NOMO-1 treated with DMSO at 0.1 percent for 48 hours (cell line): ENCODE measurements at regions not wholly inside any gene's neighbourhood (a gene's known extent, or its start where the extent isn't known, plus 50 kb on each side); places are given as distances from the start of the nearest gene placed in this dataset.

Source experiments
- DNase-seq: peaks from one replicate; lab custom pipeline; 2025; ENCODE audit not compliant: unreplicated experiment; lab: John Stamatoyannopoulos, UW

DNA sequence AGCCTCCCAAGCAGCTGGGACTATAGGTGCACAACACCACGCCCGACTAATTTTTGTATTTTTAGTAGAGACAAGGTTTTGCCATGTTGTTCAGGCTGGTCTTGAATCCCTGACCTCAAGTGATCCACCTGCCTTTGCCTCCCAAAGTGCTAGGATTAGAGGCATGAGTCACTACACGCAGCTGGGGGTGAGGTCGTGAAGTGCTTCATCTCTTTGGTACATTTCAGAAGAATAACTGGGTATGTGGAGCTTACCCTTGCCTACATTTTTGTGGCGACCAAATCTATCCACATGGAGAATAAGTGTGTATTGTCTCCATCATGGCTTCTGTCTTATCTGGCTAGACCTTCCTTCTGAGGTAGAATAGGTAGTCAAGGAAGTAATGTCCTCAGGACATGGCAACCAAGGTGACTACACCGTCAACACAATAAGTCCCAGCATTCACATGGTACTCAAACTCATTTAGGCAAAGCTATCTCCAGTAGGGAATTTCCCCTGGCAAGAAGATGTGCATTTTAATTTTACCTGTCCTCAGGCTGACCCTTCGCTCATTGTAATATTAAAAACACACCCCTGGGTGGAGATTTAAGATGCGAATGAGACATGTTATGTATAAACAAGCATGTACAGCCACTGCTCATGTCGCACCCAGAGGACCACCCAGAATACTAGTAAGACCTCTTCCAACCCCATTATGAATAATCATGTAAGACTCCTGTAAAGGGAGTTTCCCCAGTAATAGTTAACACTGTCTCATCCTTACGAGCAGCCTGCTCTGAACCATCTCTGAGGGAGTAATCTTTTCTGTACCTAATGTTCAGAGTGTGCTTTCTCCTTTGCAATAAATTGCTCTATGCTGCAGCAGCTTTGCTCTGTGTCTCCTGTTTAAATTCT lies 1173.2 kb downstream of the TAF11L14 start:
- no peak for DNase-seq

DNA sequence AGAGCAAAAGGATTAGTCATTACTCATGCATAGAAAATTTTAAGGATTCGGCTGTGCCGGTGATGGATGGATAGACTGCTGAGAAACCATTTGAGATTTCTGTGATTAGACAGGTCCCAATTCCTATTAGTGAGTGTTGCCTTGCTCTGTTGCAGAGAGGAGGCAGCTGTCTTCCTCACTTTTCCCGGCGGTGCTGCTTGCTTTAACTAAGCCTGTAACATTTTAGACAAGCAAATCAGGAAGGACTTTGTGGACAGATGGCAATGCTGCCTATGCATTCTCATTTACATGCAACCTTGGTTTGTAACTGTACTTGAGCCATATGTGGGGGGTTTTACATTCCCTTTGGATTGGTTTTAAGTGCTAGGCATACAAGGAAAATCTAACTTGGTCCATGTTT lies 1176.3 kb downstream of the CDH18 start:
- DNase-seq = no peak

DNA sequence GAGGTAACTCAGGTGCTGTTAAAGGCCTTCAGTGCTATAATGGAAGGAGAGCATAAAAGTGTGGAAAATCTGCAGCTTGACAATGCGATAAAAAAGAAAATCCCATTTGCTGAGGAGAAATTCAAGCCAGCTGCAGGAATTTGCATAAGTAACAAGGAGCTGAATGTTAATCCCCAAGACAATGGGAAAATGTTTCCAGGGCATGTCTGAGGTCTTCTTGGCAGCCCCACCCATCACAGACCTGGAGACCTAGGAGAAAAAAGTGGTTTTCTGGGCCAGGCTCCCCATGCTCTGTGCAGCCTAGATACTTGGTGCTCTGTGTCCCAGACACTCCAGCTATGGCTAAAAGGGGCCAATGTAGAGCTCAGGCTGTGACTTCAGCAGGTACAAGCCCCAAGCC lies 1159.6 kb downstream of the CDH18 start:
- DNase-seq = no peak

DNA sequence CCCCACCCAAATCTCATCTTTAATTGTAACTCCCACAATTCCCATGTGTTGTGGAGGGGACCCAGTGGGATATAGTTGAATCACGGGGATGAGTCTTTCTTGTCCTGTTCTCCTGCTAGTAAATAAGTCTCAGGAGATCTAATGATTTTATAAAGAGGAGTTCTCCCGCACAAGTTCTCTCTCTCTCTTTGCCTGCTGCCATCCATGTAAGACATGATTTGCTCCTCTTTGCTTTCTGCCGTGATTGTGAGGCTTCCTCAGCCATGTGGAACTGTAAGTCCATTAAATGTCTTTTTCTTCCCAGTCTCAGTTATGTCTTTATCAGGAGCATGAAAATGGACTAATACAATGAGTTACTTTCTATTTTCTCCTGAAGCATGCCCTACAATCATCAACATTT lies 1158.5 kb downstream of the CDH18 start:
- no peak for DNase-seq

DNA sequence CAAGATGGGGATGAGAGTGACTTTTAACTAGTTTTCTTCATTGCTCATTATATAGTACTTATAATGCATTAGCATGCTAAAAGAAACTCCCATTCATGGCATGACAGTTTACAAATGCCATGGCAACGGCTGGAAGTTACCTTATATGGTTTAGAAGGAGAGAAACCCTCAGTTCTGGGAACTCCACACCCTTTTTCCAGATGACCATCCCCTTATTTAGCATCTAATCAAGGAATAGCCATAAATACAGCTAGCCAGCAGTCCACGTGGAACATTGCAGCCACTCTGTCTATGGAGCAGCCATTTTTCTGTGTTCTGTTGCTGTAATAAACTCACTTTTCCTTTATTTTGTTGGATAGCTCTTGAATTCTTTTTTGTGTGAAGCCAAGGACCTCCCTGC lies 1137.8 kb downstream of the CDH18 start:
- DNase-seq = no peak

DNA sequence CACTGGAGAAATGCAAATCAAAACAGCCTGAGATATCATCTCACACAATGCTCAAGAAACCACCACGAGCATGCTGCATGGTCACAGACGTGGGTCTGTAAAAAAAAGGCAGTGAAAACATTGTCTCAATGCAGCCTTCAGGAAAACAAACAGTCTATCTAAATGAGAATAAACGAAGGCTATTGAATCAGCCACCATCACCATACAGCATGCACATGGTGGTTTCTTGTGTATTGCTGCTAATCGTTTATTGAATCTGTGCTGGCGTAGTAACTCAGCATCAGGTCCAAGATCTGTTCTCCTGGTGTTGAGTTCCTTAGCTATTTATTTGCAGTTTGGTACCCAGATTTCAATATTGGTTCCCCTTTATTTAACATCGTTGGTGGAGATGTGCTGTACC lies 1115.0 kb downstream of the CDH18 start:
- DNase-seq = no peak

DNA sequence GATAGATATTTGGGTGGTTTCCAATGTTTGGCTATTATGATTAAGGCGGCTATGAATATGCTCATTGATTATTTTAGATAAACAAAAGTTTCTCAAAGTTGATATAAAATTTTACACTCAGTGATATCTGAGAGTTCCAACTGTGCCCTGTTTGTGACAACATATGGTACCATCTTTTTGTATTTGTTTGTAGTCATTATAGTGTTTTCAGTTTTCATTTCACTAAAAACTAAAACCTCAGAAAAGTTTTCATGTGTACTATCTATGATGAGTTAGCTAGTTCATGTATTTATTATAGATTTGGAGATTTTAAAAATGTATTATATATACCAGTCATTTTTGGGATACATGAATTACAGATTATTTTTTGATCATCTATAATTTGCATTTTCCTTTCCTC lies 1111.4 kb downstream of the CDH18 start:
- no peak for DNase-seq

DNA sequence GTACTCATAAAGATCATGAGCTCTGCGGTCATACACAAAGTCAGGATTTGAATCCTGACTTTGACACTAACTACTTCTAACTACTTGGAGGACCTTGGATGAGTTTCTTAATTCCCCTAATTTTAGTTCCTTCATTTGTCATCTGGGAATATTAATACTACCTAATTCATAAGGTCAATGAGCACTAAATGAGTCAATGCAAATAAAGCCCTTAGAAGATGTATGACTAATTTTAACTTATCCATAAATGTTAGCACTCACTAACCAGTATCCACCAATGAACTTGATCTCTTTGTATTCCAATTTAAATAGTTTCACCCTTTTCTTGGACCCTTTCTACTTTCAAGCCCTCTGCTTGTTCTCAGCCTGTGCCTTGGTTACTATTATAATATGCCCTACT lies 1106.4 kb downstream of the CDH18 start:
- DNase-seq = no peak

DNA sequence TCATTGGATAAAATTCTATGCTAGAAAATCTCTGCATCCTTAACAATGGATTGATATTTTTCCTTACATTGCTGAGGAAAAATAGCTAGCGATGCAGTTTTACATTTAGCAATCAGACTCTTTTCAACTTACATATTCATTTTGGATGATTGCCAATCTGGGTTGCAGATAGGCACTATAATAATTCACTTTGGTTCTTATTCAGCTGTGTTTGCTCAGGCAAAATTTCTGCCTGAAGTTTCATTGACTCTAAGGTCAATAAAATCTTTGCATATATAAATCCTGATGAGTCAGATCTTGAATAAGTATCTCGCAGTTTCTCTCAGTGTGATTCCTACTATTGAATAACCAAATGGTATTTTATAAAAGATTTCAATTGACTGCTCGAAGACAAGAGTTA lies 1105.8 kb downstream of the CDH18 start:
- no peak for DNase-seq

DNA sequence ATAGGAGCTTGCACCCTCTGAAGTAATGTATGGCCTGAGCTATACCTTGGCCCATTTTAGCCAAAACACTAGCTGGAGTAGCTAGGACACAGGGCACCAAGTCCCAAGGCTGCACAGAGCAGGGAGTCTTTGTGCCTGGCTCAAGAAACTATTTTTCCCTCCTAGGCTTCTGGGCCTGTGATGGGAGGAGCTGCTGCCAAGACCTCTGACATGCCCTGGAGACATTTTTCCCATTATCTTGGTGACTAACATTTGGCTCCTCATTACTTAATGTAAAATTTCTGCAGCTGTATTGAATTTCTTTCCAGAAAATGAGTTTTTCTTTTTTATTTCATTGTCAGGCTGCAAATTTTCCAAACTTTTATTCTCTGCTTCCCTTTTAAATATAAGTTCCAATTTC lies 1099.2 kb downstream of the CDH18 start:
- no peak for DNase-seq

DNA sequence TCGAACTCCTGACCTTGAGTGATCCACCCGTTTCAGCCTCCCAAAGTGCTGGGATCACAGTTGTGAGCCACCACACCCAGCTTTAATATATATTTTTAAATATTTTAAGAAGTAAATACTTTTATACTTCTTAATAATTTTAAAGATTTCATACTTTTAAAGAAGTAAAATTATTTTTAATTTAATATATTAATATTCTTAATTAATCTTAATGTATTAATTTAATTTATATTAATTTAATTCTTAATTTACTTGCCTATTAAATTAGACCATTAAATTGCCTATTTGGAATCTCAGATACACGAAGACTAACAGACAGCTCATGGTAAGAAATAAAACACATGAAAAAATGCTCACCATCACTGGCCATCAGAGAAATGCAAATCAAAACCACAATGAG lies 1087.4 kb downstream of the CDH18 start:
- no peak for DNase-seq

DNA sequence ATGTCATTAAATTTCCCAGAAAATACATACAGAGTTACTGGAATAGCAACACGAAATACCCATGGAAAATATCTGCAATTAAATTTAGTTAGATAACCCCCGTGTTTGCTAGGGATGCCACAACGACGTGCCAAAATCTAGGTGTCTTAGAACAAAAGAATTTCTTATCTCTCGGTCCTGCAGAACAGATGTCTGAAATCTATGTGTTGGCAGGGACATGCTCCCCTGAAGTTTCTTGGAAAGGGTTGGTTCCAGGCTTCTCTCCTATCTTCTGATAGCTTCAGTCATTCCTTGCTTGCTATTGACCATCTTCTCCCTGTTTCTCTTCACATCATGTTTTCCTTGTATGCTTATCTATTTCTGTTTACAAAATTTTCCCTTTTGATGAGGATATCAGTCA lies 1067.0 kb downstream of the CDH18 start:
- DNase-seq = no peak

DNA sequence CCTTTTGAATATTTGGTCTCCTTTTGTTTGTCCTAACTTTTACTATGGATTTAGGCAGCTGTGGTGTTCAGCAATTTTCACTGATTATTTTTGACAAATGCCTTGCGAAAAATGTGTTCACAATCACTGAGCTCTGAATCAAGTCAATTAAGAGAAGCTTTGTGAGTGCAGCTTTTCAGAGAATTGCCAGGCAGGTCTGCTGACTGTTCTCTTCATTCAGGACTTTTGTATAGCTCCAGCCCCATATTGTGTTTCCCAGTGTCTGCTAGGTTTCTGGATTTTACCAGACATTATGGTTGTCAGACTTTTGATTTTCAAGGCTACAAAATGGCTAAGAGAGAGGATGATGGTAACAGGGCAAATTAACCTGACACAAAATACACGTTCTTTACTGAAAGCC lies 1055.9 kb downstream of the CDH18 start:
- DNase-seq = no peak

DNA sequence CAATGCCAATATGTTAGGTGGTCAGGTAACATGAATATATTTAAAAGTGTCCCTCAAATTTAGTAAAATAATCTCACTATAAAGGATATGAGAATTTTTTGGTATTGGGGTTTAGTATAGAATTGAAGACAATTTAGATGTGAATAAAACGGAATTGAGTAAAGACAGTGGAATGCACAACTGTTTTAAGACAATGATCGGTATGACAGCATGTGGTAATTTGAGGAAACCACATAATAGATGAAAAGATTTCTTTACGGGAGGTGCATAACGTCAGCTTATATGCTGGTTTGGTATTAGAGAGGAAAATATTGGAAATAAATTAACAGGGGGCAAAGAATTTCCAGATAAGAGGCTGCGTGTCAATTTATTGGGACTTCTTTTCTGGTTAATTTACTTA lies 1043.2 kb downstream of the CDH18 start:
- no peak for DNase-seq

DNA sequence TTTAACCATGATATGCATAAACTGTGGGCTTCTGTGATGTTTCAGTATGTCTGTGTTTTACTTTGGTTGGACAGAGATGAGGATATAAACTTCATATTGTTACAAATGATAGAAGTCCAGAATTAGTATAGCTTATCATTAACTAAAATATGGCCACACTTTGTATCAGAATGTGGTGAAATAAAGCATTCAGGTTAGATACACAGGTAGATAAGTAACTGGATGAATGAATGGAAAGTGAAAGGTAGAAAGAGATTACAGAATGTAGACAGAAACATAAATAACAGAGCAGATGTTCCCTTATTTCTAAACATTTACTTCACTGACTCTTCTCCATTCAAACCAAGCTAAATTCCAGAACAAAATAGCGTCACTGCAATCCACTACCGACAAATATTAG lies 1033.8 kb downstream of the CDH18 start:
- no peak for DNase-seq

DNA sequence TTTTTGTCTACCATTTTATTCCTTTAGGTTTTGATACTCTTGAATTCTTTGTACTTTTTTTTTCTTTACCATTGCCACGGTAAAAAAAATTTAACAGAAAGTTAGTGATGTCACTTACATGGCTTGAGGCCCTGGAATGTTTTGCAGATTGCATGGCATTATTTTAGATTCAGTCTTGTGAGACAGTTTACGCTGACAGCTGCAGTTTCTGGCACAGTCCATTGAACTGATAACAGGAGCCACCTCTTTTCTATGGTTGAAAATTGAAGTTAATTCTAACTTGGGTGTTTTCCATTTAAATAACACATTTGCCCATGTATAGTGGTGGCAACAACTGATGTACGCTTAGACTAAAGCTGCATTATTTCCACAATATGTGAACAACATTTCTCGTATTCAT lies 1028.5 kb downstream of the CDH18 start:
- DNase-seq = no peak

DNA sequence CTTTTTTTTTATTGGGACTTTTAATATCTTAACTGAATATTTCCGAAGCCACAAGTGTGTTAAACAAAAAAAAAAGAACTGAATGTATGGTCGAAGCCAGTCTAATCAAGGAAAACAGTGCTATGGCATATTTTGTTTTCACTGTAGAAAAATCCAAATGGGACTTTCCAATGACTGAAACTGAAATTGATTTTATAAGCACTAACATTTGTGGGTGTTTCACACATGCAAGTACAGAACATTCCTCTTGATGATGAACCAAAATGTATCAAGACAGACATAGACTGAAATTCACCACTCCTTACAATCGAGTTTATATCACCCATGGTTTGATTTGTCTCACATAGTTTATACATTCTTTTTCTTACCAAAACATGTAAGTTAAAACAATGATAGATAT lies 1026.8 kb downstream of the CDH18 start:
- DNase-seq = no peak

DNA sequence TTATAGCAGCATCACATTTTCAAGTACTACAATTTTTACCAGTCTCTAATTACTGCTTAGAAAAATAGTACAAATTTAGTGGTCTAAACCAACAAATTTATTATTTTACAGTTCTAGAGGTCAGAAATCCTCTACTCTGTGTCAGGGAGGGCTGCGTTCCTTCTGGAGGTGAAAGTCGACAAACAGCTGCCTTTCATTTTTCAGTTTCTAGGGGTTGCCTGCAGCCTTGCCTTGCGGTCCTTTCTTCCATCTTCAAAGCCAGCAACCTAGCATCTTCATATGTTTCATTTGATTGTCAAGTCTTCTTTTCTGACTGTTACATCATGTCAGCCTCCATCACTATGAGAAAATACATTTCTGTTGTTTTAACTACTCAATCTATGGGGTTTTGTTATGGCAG lies 1022.1 kb downstream of the CDH18 start:
- no peak for DNase-seq

DNA sequence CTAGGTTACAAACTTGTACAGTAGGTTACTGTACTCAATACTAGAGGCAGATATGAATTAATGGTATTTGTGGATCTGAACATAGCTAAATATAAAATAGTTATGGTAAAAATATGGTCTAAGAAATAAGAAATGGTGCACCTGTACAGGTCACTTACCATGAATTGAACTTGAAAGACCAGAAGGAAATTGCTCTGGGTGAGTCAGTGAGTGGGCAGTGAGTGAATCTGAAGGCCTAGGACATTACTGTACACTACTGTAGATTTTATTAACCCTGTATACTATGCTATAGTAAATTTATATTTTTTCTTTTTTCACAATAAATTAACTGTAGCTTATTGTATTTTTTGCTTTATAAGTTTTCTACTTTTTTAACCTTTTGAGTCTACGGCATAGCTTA lies 1020.4 kb downstream of the CDH18 start:
- DNase-seq = no peak

DNA sequence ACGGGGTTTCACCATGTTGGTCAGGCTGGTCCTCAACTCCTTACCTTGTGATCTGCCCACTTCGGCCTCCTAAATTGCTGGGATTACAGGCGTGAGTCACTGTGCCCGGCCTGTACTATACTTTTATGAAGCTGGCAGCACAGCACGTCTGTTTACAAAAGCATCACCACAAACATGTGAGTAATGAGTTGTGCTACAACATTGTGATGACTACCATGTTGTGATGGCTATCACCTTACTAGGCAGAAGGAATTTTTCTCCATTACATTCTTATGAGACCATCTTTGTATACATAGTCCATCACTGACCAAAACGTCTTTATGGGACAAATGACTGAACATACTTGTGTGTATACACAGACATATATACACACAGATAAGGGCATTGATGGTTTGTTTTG lies 1019.0 kb downstream of the CDH18 start:
- no peak for DNase-seq

DNA sequence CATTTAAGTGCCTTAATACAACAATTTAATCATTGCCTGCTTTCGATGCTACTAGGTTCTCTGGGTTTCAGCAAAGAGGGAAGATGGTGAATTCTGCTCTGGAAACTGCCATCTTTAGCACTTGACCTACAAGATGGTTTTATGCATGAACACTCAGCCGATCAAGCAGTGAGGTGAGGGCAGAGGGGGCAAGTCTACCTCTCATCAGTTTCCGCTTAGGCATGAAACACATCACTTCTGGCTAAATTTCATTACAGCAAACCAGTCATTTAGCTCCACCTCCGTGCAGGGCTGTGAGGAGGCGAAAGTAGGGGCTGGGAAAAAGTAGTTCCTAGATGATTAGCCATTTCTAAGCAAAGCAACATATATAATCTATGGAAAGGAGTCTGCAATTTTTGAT lies 1018.0 kb downstream of the CDH18 start:
- no peak for DNase-seq

DNA sequence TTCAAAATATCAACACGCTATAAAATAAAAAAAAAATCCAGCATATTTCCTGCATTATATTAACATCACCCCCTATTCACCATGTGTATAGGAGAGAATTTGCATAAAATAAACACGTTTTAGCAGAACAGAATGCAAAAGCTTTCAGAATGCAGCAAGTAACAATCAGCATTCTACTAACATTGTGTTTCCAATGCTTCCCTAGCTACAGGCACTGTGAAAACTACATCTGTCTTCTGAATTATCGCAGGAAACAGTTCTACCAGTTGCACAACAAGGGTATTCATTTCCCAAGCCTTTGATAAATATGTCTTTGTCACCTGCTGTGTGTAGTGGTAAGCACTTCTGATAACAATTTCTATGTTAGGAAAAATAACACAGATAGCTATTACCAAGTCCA lies 1015.8 kb downstream of the CDH18 start:
- no peak for DNase-seq

DNA sequence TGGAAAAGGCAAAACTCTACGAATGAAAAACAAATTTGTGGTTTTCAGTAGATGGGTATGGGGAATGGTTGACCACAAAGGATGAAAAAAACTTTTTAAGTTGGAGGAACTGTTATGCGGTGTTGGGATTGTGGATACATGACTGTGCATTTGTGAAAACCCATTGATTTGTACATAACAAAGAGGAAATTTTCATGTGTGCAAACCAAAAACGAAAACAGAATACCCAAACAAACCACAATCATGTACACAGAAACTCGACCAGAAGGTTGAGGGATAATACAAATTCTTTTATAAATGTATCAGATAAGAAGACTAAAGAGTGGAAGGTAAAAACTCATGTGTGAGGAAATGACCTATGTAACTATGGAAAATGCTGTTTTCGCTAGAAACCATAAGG lies 1012.4 kb downstream of the CDH18 start:
- no peak for DNase-seq
